HG03139 (cell line): ENCODE measurements at regions not wholly inside any gene's neighbourhood (a gene's known extent, or its start where the extent isn't known, plus 50 kb on each side); places are given as distances from the start of the nearest gene placed in this dataset.

Experiments
- ATAC-seq: cut with Tn5 transposase; IDR thresholded peaks from one replicate; pipeline ENCODE4 v1.9.1; 2021; ENCODE audit not compliant: unreplicated experiment

DNA sequence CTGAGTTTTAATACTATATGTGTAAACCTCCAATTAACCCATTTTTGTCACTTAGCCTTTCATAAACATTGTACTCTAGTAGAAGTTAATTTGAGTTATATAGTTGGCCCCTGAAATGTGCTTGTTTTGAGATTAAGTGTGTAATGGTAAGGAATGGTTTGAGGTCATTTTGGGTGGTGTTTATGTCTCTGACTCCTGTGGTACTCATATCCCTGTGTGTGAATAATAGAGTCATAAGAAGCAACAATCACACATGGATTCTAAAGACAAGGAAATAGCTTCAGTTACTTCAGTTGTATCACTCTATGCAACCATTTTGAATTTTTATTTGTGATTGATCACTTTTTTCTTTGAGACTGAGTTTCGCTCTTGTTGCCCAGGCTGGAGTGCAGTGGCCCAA is 408.5 kb downstream of the MFSD1 start:
- ATAC-seq: no peak

DNA sequence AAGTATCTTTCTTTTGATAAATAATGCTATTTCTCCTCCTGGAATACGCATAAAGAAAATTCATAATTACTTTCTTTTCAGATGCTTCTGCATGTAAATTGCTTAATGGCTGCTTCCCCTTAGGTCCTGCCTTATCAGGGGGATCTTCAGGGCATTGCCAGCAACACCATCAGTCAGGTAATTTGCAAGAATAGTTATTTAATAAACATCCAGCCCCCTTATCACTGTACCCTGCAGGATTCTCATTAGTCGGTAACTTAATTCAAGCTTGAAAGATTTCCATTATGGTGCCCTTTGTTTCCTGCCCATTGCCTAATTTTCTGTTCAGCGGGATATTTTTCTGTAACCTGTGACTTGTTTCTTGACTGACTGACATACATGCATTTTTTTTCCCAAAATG is 414.5 kb downstream of the MFSD1 start:
- ATAC-seq: no peak

DNA sequence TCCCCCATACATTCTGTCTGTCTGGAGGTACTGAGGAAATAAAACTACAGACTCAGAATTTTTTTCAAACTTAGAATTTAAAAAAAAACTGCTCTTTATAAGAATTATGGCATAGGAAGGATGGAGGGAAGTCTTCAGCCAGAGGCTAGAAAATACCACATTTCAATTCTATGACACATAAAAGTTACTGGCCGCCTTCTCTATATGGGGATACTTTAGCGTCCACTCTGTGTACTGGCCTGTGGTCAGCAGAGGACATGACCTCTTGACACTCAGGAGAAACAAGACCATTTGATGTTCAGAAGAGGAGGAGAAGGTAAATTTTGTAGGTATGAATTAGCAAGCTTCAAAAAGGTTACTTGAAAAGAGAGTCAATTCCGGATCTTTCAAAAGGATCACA is 417.4 kb downstream of the MFSD1 start:
- no peak for ATAC-seq

DNA sequence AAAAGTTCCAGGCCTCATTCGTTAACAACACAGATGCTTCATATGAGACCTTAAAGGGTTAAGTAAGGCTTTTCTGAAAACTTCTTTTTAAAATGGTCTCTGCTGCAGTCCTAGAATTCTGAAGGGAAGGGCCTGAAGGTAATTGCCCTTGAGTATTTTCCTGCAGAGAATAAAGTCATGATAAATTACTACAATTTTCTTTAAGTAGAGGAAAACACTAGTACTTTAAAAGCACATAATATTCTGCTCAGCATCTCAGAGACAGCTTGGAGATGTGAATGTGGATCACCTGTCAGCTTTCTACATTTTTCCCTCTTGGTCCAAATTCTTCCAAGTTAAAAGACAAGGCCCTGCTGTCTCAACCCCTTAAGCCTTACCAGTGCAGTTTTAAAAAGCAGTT is 419.5 kb downstream of the MFSD1 start:
- no peak for ATAC-seq

DNA sequence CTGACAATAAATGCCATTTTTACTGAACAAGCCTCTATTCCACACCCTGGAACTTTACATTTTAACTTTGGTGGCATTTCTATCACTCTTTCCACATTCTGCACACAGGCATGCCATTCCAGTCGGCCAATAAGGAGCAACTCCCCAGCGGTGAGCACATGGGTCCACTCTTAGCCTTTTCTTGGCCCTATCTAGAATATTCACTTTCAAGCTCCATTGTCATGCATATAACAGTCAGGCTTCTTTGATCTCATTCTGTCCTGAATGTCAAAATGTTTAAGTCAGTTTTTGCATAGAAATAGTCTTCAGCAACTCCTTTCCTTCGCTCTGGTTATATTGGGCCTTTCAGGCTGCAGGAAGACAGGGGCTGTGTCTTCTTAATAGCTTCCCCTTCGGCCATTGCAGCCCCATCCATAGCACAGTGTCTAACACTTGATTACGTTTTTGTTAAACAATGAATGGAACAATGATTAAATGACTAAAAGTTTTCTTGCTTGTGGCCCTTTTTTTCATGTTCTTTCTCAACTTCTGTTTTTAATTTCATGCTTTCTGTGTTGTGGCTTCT is 427.3 kb downstream of the MFSD1 start:
- no peak for ATAC-seq

DNA sequence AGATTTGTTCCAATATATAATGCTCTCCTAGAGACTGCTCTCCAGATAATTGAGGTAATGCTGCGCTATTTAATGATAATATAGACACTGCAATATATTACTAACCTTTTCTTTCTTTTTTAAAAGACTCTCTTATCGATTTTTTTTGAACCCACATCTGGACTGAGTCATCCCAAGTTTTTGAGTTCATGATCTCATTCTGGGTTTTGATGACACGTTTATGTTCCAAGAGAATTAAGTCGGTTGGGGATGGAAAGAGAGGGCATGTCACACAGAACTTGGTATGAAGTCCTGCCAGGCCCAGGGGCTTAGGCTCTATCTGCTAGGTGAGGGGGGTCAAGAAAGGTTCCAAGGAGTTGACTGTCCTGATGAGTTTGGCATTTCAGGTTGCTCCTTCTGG is 431.1 kb downstream of the MFSD1 start:
- ATAC-seq: no peak

DNA sequence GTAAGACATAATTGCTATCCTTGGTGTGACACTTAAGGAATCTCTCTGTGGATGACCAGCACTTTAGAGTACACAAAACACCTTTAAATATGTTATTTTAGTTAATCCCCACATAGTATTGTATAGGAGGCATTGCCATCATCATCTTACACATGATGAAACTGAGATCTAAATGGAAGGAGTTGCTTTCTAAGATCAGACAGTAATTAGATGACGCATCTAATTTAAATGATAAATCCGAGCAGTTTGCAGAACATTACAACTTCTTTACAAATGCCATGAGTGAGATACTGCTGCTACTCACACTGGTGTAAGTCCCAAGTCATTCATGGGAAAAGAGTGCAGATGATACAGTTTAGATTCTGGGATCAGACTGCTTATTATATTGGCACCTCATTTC is 431.9 kb downstream of the MFSD1 start:
- no peak for ATAC-seq

DNA sequence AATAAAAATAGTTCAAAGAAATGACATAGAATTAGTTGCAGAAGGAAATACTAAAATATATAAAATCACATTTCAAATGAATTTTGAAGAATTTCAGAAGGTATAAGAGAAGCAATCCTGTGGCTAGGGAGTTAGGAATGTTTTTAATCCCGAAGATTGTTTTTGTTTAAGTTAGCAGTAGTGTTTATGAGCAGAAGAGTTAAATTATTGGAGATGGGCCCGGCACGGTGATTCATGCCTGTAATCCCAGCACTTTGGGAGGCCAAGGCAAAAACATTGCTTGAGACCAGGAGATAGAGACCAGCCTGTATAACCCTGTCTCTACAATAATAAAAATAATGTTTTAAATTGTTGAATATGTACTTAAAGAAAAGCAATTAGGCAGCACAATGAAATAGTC is 432.5 kb downstream of the MFSD1 start:
- no peak for ATAC-seq

DNA sequence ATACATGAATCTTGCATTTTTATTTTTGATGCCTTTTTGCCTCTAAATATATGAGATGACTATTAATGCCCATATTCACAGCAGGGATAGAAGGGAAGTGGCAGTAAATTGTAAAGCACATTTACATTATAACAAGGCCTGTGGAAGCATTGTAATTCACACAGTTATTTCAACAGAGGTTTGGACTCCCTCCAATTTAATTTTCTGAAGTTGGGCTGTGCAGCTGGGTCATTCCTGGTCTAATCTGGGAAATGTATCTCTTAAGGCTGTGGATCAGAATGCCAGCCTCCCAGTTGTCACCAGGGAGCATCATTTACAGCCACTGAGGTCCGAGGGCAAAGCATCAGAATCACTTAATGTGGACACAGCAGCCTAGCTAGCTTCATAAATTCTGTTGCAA is 434.5 kb downstream of the MFSD1 start:
- no peak for ATAC-seq

DNA sequence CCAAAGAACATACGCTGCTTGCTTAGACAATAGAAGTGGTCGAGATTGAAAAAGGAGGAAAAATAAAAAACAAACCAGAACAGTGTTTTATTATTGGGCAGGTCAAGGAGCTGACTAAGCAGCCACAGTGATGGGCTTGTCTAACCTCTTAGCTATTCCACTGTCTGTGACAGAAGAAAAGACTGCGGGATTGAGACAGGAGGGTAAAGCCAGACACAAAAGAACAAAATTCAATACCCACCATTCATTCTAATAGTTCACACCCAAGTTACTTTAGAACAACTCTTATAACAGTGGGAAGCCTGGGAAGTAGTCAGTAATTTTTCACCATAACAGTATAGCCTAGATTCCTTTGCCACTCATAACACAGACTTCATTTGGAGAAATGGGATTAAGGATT is 435.4 kb downstream of the MFSD1 start:
- no peak for ATAC-seq

DNA sequence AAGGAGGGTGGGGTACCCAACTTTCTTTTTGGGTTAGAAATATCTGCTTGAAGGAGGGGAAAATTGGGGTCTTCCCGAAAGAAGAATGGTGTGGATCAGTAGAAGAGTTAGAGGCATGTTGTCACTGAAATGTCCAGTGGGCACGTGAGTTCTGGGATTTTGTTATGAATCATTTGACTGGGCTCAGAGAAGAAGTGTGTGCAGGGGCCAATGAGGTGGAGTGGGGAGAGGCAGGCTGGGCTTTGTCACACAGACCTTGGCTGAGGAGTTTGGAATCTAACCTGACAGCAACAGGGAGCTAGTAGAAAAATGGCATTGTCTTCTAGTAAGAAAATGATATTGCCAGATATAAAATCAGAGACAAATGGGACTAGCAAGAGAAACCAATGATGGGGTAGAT is 436.8 kb downstream of the MFSD1 start:
- no peak for ATAC-seq

DNA sequence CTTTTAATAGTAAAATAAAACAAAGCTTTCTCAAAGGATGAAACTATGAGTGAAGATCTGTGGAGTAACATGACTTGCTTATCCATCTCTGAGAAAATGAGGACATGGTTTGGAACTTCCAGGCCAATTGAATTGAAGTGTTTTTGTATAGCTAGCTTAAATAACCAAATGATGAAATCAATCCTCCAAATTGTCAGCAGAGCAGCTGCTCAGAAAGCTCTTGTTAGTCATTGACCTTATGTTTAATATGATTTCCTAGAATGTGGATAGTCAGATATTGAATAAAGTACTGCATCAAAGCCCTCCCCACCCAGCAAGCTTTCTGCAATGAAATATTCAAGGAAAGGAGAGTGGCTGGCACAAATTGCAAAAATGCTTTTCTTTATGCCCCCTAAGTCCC is 437.2 kb downstream of the MFSD1 start:
- no peak for ATAC-seq

DNA sequence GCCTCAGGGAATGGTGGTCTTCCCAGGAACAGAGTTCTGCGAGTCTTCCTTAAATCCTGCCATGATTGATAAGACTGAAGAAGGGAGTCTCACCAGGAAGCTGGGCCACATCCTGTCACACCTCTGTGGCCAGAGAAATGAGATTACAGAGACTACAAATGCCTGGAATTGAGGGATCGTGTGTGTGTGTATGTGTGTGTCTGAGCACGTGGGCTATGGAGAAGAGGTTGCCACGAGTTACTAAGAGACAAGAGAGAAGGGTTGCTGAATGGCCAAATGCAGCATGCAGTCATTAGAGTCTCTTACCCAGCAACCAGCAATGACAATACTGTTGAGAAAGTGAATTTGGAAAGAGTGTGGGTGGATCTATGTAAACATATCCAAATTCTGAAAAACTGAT is 443.1 kb downstream of the MFSD1 start:
- no peak for ATAC-seq

DNA sequence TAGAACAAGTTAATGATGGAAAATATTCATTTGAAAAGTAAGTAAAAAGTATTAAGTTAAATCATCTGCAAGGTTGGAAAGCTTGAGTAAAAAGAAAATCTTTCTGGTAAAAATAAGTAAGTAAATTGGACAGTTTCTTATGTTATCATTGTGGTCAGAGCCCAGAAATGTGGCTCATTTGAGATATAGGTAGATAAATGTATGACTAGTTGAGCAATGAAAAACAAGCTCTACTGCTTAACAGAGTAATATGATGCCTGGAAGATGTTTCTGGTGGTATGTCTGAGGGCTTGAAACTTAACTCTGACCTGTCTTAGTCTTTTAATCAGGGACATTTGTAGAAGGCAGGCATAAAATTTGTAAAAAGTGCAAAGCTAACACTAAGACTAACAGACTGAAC is 444.0 kb downstream of the MFSD1 start:
- no peak for ATAC-seq

DNA sequence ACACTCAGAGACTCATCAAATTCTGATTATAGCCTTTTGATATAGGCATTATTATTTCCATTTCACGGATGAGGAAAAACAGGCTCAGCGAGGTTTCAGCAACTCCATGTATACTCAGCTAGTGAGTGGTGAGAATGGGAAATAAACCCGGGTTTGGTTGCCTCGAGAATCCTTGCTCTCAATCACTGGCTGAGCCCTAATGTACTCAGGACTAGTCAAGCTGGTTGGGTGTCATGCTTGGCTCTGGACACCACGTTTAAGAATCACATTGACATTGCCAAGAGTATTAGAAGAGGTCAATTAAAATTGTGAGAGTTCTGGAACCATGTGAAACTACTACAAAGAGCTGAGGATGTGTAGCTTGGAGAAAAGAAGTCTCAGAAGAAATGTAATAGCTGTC is 444.5 kb downstream of the MFSD1 start:
- ATAC-seq: no peak

DNA sequence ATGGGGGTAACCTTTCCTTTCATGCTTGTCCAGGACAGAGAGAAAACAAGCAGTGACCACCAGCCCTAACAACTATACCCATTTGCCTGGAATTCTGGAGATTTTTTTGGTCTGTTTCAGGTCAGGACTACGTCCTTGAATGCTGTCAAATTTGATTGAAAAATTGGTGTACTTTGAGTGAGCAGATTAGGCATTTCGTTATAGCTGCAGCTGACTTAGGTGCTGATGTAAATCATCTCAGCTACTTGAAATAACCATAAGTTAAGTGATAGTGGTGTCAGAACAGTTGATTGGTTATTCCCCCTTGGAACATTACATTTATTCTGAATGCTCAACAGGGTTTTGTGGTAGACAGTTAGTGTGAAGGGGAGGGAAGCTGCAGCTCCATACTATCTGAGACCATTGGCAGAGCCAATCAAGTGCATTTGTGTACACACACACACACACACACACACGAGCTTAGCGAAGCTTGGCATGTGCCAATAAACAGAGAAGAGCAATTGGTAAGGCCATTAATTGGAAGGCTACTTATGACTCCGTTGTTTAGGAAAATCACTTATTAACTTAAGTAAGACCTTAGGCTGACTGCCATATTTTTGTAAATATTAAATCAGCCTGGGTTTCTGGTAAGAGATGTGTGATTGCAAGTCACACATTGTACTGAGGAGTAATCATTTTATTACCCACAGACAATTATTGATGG is 447.8 kb downstream of the MFSD1 start:
- ATAC-seq: no peak

DNA sequence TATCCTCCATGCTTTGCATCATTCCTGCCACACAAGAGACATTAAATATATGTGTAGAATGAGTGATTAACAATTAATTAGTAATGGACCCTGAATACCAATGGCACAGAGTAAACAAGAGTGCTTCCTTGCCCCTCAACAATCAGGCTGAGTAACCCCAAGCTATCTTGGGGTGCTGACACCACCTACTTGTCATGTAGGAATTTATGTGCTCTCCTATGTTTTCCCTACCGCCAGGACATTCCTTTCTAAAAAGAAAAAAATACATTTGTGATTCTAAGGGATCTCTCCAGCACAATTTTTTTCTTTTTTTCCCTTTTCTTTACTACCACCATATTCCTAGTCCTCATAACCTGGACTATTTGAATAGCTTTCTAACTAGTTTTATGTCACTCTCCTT is 449.1 kb downstream of the MFSD1 start:
- ATAC-seq: no peak

DNA sequence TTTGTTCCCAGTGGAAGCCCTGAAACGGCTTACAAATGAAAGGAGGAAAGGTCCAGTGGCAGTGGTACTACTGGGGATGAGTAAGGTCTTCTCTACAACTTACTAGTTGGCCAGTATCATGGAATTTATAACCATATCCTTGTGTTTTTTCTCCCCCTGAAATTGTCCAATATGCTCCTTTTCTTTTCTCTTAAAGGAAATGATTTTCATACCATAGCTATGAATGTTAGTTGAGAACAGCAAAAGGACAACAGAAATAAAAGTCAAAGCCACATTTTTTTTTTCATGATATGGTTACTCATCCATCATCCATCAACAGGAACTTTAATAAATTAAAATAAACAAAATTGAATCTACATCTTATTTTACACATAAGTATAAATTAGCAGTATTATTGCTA is 450.4 kb downstream of the MFSD1 start:
- no peak for ATAC-seq

DNA sequence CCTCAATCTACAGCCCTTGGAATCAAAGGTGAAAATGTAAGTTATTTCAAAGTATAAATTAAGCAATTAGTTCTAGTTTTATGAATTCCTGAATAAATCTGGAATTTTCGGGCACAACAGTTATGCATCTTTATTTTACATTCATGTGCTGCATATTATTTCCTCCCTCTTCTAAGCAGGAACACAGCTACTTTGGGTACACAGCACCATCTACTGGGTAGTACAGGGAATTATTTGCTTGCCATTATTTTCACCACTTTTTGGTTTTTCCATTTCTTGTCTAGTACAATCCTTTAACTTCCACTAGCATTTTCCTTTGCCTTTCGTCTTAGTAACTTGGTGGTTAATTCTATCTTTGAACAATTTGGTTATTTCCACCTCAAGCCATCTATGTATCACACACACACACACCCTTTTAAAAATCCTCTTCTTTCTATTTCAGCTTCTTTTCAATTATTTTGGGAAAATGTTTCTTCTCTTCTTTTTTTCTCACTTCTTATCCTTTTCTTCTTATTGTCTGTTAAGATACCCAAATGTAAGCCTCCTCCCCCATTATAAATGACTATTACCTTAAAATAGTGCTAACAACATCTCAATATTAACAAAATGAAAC is 451.0 kb downstream of the MFSD1 start:
- no peak for ATAC-seq

DNA sequence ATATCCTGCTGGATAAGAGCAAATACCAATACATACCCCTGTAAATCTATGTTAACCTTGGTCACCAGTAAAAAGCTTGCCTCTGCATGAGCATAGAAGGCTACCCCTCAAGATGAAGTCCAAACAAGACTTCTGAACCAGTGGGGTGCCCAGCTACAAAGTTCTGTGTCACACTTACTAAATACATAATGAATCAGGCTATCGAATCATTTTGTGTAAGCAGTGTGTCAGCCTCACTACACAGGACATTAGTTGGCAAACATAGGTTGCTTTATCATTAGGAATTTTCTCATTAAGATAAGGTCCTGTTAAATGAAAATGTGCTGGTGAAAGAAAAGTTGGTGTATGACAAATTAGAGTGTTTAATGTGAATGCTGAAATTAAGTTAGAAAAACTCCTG is 452.0 kb downstream of the MFSD1 start:
- no peak for ATAC-seq

DNA sequence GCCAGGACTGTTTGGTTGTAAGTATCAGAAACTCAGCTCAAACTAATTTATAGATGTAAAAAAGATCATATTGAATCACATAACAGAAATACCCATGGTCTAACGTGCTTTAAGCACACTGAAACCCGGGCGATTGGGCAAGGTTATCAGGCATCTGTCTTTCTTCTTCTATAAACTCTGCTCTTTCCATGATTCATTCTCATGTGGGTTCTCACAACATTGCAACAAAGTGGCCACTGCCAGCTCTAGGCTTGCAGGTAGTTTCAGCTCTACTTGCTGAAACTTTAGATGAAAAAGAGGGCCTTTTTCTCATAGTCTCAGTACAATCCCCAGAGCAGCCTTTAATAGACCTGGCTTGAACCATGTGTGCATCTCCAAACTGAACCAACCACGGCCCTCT is 456.1 kb downstream of the MFSD1 start:
- no peak for ATAC-seq

DNA sequence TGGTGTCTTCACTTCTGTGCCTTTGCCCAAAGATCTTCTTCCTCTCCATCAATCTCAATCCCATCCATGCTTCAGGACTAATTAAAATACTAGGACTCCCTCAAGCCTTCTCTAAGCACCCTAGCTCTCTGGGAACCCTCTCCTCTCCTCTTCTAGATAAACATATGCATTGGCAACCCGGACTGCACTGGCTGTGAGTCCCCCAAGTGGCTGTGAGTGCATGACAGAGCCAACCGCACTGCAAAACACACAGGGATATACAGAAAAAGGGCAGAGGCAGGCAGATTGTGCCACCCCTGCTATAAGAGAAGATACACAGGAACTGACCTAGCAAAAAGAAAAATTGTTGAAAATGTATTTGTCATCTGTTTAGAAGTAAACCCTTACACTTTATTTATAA is 457.1 kb downstream of the MFSD1 start:
- ATAC-seq: no peak
